Neural progenitor cell (in vitro differentiated cells): ENCODE measurements at regions not wholly inside any gene's neighbourhood (a gene's known extent, or its start where the extent isn't known, plus 50 kb on each side); places are given as distances from the start of the nearest gene placed in this dataset.
"Not testable (repeated sequence)": the region's sequence is repeated elsewhere in the genome, so short reads cannot be mapped to it uniquely, and the experiment has no call there.

Source experiments
- DNase-seq: peaks from one replicate; pipeline ENCODE4 v3.0.0-alpha.2; 2016; ENCODE audit warnings: low spot score
- H2AFZ ChIP-seq: fragments of 200-600 bp; sonication (generic); replicated peaks from 2 replicates; pipeline ENCODE4 v1.6.1; 2016; ENCODE audit warnings: antibody characterized with exemption
- H3F3A ChIP-seq: fragments of 200-600 bp; sonication (generic); 2 replicates; pipeline ENCODE4 v1.6.1; 2016; ENCODE audit warnings: antibody characterized with exemption, low read depth
- H3K27ac ChIP-seq: fragments of 200-600 bp; sonication (generic); 2 replicates; pipeline ENCODE4 v1.5.1; 2016; ENCODE audit warnings: mild to moderate bottlenecking
- H3K27me3 ChIP-seq: fragments of 200-600 bp; sonication (generic); 2 replicates; pipeline ENCODE4 v1.6.1; 2016; ENCODE audit warnings: mild to moderate bottlenecking, moderate library complexity
- H3K36me3 ChIP-seq: fragments of 200-600 bp; sonication (generic); 2 replicates; pipeline ENCODE4 v1.5.1; 2016
- H3K4me1 ChIP-seq: fragments of 200-600 bp; sonication (generic); 2 replicates; pipeline ENCODE4 v1.6.1; 2016; ENCODE audit warnings: mixed run types
- H3K4me2 ChIP-seq: fragments of 200-600 bp; sonication (generic); 2 replicates; pipeline ENCODE4 v1.6.1; 2016
- H3K4me3 ChIP-seq: fragments of 200-600 bp; sonication (generic); 2 replicates; pipeline ENCODE4 v1.5.1; 2016
- H3K79me2 ChIP-seq: fragments of 200-600 bp; sonication (generic); 2 replicates; pipeline ENCODE4 v1.6.1; 2016; ENCODE audit warnings: low read depth
- H3K9ac ChIP-seq: fragments of 200-600 bp; sonication (generic); 2 replicates; pipeline ENCODE4 v1.6.1; 2016
- H3K9me3 ChIP-seq: fragments of 200-600 bp; sonication (generic); 2 replicates; pipeline ENCODE4 v1.5.1; 2016; ENCODE audit warnings: low read depth
- H4K20me1 ChIP-seq: fragments of 200-600 bp; sonication (generic); 2 replicates; pipeline ENCODE4 v1.6.1; 2016; ENCODE audit warnings: low read depth
- H3K27ac Mint-ChIP-seq: 3 replicates; pipeline ENCODE4 v1.8.0; 2021; ENCODE audit warnings: mixed read lengths
- H3K27me3 Mint-ChIP-seq: 2 replicates; pipeline ENCODE4 v1.8.0; 2022; ENCODE audit warnings: low read depth, mild to moderate bottlenecking, inconsistent platforms, moderate library complexity, mixed read lengths; ENCODE audit not compliant: insufficient read depth
- H3K36me3 Mint-ChIP-seq: 3 replicates; pipeline ENCODE4 v1.8.0; 2021; ENCODE audit warnings: mixed read lengths
- H3K4me1 Mint-ChIP-seq: 3 replicates; pipeline ENCODE4 v1.8.0; 2021; ENCODE audit warnings: mixed read lengths
- H3K4me3 Mint-ChIP-seq: 3 replicates; pipeline ENCODE4 v1.8.0; 2021; ENCODE audit warnings: mild to moderate bottlenecking, moderate library complexity, mixed read lengths
- H3K9me3 Mint-ChIP-seq: 3 replicates; pipeline ENCODE4 v1.8.0; 2020; ENCODE audit warnings: mixed read lengths
- CTCF ChIP-seq: fragments of 200-600 bp; sonication (generic); IDR thresholded peaks from 2 replicates; pipeline ENCODE4 v1.5.1; 2017; ENCODE audit warnings: antibody characterized with exemption, mild to moderate bottlenecking
- EZH2 ChIP-seq: fragments of 200-600 bp; sonication (generic); IDR thresholded peaks from 2 replicates; pipeline ENCODE4 v1.6.1; 2017; ENCODE audit warnings: antibody characterized with exemption, mild to moderate bottlenecking, moderate library complexity
- EZH2phosphoT487 ChIP-seq: fragments of 200-600 bp; sonication (generic); IDR thresholded peaks from 2 replicates; pipeline ENCODE4 v1.6.1; 2017; ENCODE audit warnings: antibody characterized with exemption

GRCh38 chr1:59204001-59204400 is 92.9 kb upstream of the FGGY start:
- Histone ChIP-seq H3K36me3 (no peaks in the 10 kb centered on the region), H3K79me2 (no peaks in the 10 kb centered on the region), H3K9ac (no peak overlapping the region), H3K4me2 (no peak overlapping the region), H3F3A (no peaks in the 10 kb centered on the region), H2AFZ (no peak overlapping the region), H3K4me1 (peaks cover 9% of the 10 kb centered on the region), H4K20me1 (no peaks in the 10 kb centered on the region), H3K9me3 (no peaks in the 10 kb centered on the region), H3K27me3 (no peaks in the 10 kb centered on the region), H3K4me3 (no peak overlapping the region), H3K27ac (no peak overlapping the region)
- DNase-seq, result no peak
- Mint-ChIP-seq H3K4me3 (no peak overlapping the region), H3K36me3 (no peaks in the 10 kb centered on the region), H3K4me1 (no peaks in the 10 kb centered on the region), H3K27ac (no peak overlapping the region), H3K9me3 (peaks cover 12% of the 10 kb centered on the region), H3K27me3 (no peaks in the 10 kb centered on the region)
- TF ChIP-seq EZH2 (no peak), CTCF (no peak), EZH2phosphoT487 (no peak)

GRCh38 chr1:59206616-59207015 is 90.3 kb upstream of the FGGY start:
- H3K36me3 ChIP-seq, H3K36me3 Mint-ChIP-seq, H2AFZ ChIP-seq, H3F3A ChIP-seq, H3K27ac ChIP-seq, H3K4me3 Mint-ChIP-seq, H3K79me2 ChIP-seq, H3K4me2 ChIP-seq, H3K9ac ChIP-seq, H3K9me3 ChIP-seq, H3K27ac Mint-ChIP-seq, DNase-seq, H3K27me3 Mint-ChIP-seq, H4K20me1 ChIP-seq, H3K4me3 ChIP-seq, H3K4me1 ChIP-seq, H3K27me3 ChIP-seq, H3K4me1 Mint-ChIP-seq: not testable (repeated sequence)
- H3K9me3 Mint-ChIP-seq, result peaks cover 21% of the 10 kb centered on the region

GRCh38 chr1:59210430-59210829 is 86.5 kb upstream of the FGGY start:
- H4K20me1 ChIP-seq, H3K36me3 Mint-ChIP-seq, H3K4me1 Mint-ChIP-seq, H3K9me3 ChIP-seq, H2AFZ ChIP-seq, H3K4me2 ChIP-seq, H3K27ac Mint-ChIP-seq, DNase-seq, H3F3A ChIP-seq, H3K4me3 ChIP-seq, H3K4me3 Mint-ChIP-seq, H3K36me3 ChIP-seq, H3K27me3 ChIP-seq, H3K27me3 Mint-ChIP-seq, H3K27ac ChIP-seq, H3K9ac ChIP-seq, H3K4me1 ChIP-seq, H3K79me2 ChIP-seq: not testable (repeated sequence)
- H3K9me3 Mint-ChIP-seq, result peaks cover 17% of the 10 kb centered on the region

- Histone ChIP-seq H3K79me2 (no peaks in the 10 kb centered on the region), H3K27ac (no peak overlapping the region), H2AFZ (no peak overlapping the region), H3F3A (no peaks in the 10 kb centered on the region), H3K9ac (no peak overlapping the region), H3K36me3 (no peaks in the 10 kb centered on the region), H3K4me2 (no peak overlapping the region), H3K27me3 (no peaks in the 10 kb centered on the region), H3K4me3 (no peak overlapping the region), H3K4me1 (no peaks in the 10 kb centered on the region), H4K20me1 (no peaks in the 10 kb centered on the region), H3K9me3 (no peaks in the 10 kb centered on the region)
- Mint-ChIP-seq H3K27ac (no peak overlapping the region), H3K9me3 (peaks cover 21% of the 10 kb centered on the region), H3K36me3 (no peaks in the 10 kb centered on the region), H3K4me1 (no peaks in the 10 kb centered on the region), H3K4me3 (no peak overlapping the region), H3K27me3 (peaks cover 7% of the 10 kb centered on the region)
- no peak for DNase-seq
- no peak for TF ChIP-seq EZH2
- TF ChIP-seq CTCF, result no peak
- no peak for TF ChIP-seq EZH2phosphoT487
Observed at GRCh38 chr1:59212706-59213105, 84.2 kb upstream of the FGGY start.
